WI38 (cell line): ENCODE measurements at regions not wholly inside any gene's neighbourhood (a gene's known extent, or its start where the extent isn't known, plus 50 kb on each side); places are given as distances from the start of the nearest gene placed in this dataset.
A peak's percentile ranks its signal among the peaks of the same experiment; 100 is the strongest.

Experiments
- H3K4me3 ChIP-seq: 2 replicates; pipeline ENCODE4 v1.5.1; 2011; ENCODE audit warnings: low read depth, mild to moderate bottlenecking, control low read depth, low read length
- TF ChIP-seq, protein P1 (sequence below): IDR thresholded peaks from 2 replicates; pipeline ENCODE4 v1.5.1; 2012; ENCODE audit warnings: low read depth, mild to moderate bottlenecking, control low read depth, low read length

- TF ChIP-seq, protein P1, sequence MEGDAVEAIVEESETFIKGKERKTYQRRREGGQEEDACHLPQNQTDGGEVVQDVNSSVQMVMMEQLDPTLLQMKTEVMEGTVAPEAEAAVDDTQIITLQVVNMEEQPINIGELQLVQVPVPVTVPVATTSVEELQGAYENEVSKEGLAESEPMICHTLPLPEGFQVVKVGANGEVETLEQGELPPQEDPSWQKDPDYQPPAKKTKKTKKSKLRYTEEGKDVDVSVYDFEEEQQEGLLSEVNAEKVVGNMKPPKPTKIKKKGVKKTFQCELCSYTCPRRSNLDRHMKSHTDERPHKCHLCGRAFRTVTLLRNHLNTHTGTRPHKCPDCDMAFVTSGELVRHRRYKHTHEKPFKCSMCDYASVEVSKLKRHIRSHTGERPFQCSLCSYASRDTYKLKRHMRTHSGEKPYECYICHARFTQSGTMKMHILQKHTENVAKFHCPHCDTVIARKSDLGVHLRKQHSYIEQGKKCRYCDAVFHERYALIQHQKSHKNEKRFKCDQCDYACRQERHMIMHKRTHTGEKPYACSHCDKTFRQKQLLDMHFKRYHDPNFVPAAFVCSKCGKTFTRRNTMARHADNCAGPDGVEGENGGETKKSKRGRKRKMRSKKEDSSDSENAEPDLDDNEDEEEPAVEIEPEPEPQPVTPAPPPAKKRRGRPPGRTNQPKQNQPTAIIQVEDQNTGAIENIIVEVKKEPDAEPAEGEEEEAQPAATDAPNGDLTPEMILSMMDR, result no peak
- H3K4me3 ChIP-seq, result no peak overlapping the region
Measured at GRCh38 chr12:115452751-115453281, 768.8 kb upstream of the TBX3 start.

GRCh38 chr12:115451780-115452736 is 768.1 kb upstream of the TBX3 start:
- peak overlapping the region; percentile 42 for H3K4me3 ChIP-seq
- TF ChIP-seq, protein P1, result no peak

GRCh38 chr12:115451151-115451779 is 767.3 kb upstream of the TBX3 start:
- H3K4me3 ChIP-seq, result peak overlapping the region; percentile 42
- TF ChIP-seq, protein P1, result no peak

DNA sequence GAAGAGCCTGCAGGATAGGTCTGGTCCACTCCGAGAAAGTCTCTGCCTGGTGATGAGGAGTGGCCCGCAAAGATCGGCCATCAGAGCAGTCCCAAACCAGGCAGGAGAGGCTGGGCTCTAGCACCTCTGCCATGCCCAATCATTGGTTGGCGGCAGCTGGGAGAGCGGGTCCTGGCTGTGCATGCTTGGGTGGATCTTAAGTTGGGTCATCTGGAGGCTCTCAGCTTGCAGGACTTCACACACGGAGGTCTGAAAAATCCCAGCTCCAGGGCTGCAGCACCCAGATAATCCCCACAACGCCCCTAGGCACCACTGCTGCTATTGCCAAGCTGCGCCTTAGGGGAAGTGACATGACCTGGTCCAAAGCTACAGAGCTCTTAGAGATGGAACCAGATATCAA is 766.7 kb upstream of the TBX3 start:
- TF ChIP-seq, protein P1, result no peak
- no peak overlapping the region for H3K4me3 ChIP-seq

DNA sequence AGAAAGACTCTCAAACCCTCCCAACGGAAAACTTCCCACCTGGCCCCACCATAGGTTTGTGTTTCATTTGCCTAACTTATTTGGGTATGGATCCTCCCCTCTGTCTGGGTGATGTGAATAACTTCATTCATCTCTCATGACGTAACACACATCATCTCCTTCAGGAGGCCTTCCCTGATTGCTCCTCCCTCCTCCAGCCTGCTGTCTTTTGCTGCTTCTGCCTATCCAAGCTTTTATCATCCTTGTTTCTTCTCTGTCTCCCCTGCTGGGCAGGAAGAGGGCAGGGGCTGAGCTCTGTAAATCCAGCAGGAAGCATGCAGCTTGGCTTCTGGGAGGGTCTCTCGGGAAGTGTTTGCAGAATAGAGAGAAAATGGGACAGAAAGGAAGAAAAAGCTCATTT is 766.0 kb upstream of the TBX3 start:
- no peak overlapping the region for H3K4me3 ChIP-seq
- TF ChIP-seq, protein P1, result no peak

GRCh38 chr12:115449526-115449925 is 765.6 kb upstream of the TBX3 start:
- TF ChIP-seq, protein P1, result no peak
- no peak overlapping the region for H3K4me3 ChIP-seq

DNA sequence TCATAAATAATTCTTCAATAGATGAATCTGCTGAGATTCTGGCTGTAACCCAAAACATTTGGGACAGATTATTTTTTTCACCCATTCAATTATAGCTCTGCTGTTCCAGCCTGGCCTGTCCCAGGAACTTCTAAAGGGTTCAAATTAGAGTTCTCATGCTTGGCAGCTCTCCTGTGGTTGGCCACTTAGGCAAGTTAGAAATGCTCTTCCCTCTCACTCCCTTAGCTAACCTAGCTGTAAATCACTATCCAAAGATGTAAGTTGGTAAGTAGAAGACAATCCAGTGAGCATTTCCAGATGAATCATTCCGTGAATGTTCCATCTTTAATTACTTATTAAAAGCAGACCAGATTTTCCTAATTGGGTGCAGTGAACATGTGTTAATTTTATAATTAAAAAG is 760.4 kb upstream of the TBX3 start:
- TF ChIP-seq, protein P1, result no peak
- H3K4me3 ChIP-seq, result no peak overlapping the region
